Neural progenitor cell (in vitro differentiated cells): ENCODE measurements at regions not wholly inside any gene's neighbourhood (a gene's known extent, or its start where the extent isn't known, plus 50 kb on each side); places are given as distances from the start of the nearest gene placed in this dataset.

Source experiments
- DNase-seq: peaks from one replicate; pipeline ENCODE4 v3.0.0-alpha.2; 2016; ENCODE audit warnings: low spot score
- H2AFZ ChIP-seq: fragments of 200-600 bp; sonication (generic); replicated peaks from 2 replicates; pipeline ENCODE4 v1.6.1; 2016; ENCODE audit warnings: antibody characterized with exemption
- H3F3A ChIP-seq: fragments of 200-600 bp; sonication (generic); 2 replicates; pipeline ENCODE4 v1.6.1; 2016; ENCODE audit warnings: antibody characterized with exemption, low read depth
- H3K27ac ChIP-seq: fragments of 200-600 bp; sonication (generic); 2 replicates; pipeline ENCODE4 v1.5.1; 2016; ENCODE audit warnings: mild to moderate bottlenecking
- H3K27me3 ChIP-seq: fragments of 200-600 bp; sonication (generic); 2 replicates; pipeline ENCODE4 v1.6.1; 2016; ENCODE audit warnings: mild to moderate bottlenecking, moderate library complexity
- H3K36me3 ChIP-seq: fragments of 200-600 bp; sonication (generic); 2 replicates; pipeline ENCODE4 v1.5.1; 2016
- H3K4me1 ChIP-seq: fragments of 200-600 bp; sonication (generic); 2 replicates; pipeline ENCODE4 v1.6.1; 2016; ENCODE audit warnings: mixed run types
- H3K4me2 ChIP-seq: fragments of 200-600 bp; sonication (generic); 2 replicates; pipeline ENCODE4 v1.6.1; 2016
- H3K4me3 ChIP-seq: fragments of 200-600 bp; sonication (generic); 2 replicates; pipeline ENCODE4 v1.5.1; 2016
- H3K79me2 ChIP-seq: fragments of 200-600 bp; sonication (generic); 2 replicates; pipeline ENCODE4 v1.6.1; 2016; ENCODE audit warnings: low read depth
- H3K9ac ChIP-seq: fragments of 200-600 bp; sonication (generic); 2 replicates; pipeline ENCODE4 v1.6.1; 2016
- H3K9me3 ChIP-seq: fragments of 200-600 bp; sonication (generic); 2 replicates; pipeline ENCODE4 v1.5.1; 2016; ENCODE audit warnings: low read depth
- H4K20me1 ChIP-seq: fragments of 200-600 bp; sonication (generic); 2 replicates; pipeline ENCODE4 v1.6.1; 2016; ENCODE audit warnings: low read depth
- H3K27ac Mint-ChIP-seq: 3 replicates; pipeline ENCODE4 v1.8.0; 2021; ENCODE audit warnings: mixed read lengths
- H3K27me3 Mint-ChIP-seq: 2 replicates; pipeline ENCODE4 v1.8.0; 2022; ENCODE audit warnings: low read depth, mild to moderate bottlenecking, inconsistent platforms, moderate library complexity, mixed read lengths; ENCODE audit not compliant: insufficient read depth
- H3K36me3 Mint-ChIP-seq: 3 replicates; pipeline ENCODE4 v1.8.0; 2021; ENCODE audit warnings: mixed read lengths
- H3K4me1 Mint-ChIP-seq: 3 replicates; pipeline ENCODE4 v1.8.0; 2021; ENCODE audit warnings: mixed read lengths
- H3K4me3 Mint-ChIP-seq: 3 replicates; pipeline ENCODE4 v1.8.0; 2021; ENCODE audit warnings: mild to moderate bottlenecking, moderate library complexity, mixed read lengths
- H3K9me3 Mint-ChIP-seq: 3 replicates; pipeline ENCODE4 v1.8.0; 2020; ENCODE audit warnings: mixed read lengths
- CTCF ChIP-seq: fragments of 200-600 bp; sonication (generic); IDR thresholded peaks from 2 replicates; pipeline ENCODE4 v1.5.1; 2017; ENCODE audit warnings: antibody characterized with exemption, mild to moderate bottlenecking
- EZH2 ChIP-seq: fragments of 200-600 bp; sonication (generic); IDR thresholded peaks from 2 replicates; pipeline ENCODE4 v1.6.1; 2017; ENCODE audit warnings: antibody characterized with exemption, mild to moderate bottlenecking, moderate library complexity
- EZH2phosphoT487 ChIP-seq: fragments of 200-600 bp; sonication (generic); IDR thresholded peaks from 2 replicates; pipeline ENCODE4 v1.6.1; 2017; ENCODE audit warnings: antibody characterized with exemption

GRCh38 chr21:17388226-17388625, 124.6 kb upstream of the CXADR start:
- Histone ChIP-seq H3K4me2 (no peak overlapping the region), H3K9ac (no peak overlapping the region), H3K4me1 (peaks cover 11% of the 10 kb centered on the region), H3K27ac (no peak overlapping the region), H3K36me3 (no peaks in the 10 kb centered on the region), H2AFZ (peak overlapping the region; percentile 46), H3K27me3 (no peaks in the 10 kb centered on the region), H4K20me1 (no peaks in the 10 kb centered on the region), H3K9me3 (no peaks in the 10 kb centered on the region), H3F3A (peaks cover 6% of the 10 kb centered on the region), H3K4me3 (no peak overlapping the region), H3K79me2 (no peaks in the 10 kb centered on the region)
- peaks cover 9% of the 10 kb centered on the region for H3K9me3 Mint-ChIP-seq
- H3K4me3 Mint-ChIP-seq, result no peak overlapping the region
- no peak for TF ChIP-seq EZH2
- TF ChIP-seq EZH2phosphoT487, result no peak
- TF ChIP-seq CTCF, result no peak
- peaks cover 3% of the 10 kb centered on the region for H3K36me3 Mint-ChIP-seq
- peaks cover 26% of the 10 kb centered on the region for H3K4me1 Mint-ChIP-seq
- H3K27me3 Mint-ChIP-seq, result peaks cover 3% of the 10 kb centered on the region
- H3K27ac Mint-ChIP-seq, result no peak overlapping the region
- DNase-seq, result no peak

- TF ChIP-seq EZH2phosphoT487 (no peak), EZH2 (no peak), CTCF (no peak)
- Histone ChIP-seq H3K27me3 (no peaks in the 10 kb centered on the region), H3K4me3 (no peak overlapping the region), H3K9me3 (no peaks in the 10 kb centered on the region), H3K9ac (no peak overlapping the region), H2AFZ (no peak overlapping the region), H4K20me1 (no peaks in the 10 kb centered on the region), H3K4me2 (no peak overlapping the region), H3F3A (peaks cover 6% of the 10 kb centered on the region), H3K4me1 (peaks cover 19% of the 10 kb centered on the region), H3K79me2 (no peaks in the 10 kb centered on the region), H3K27ac (no peak overlapping the region), H3K36me3 (no peaks in the 10 kb centered on the region)
- Mint-ChIP-seq H3K27me3 (peaks cover 3% of the 10 kb centered on the region), H3K27ac (no peak overlapping the region), H3K4me1 (peaks cover 34% of the 10 kb centered on the region), H3K36me3 (peaks cover 3% of the 10 kb centered on the region), H3K9me3 (peaks cover 7% of the 10 kb centered on the region), H3K4me3 (no peak overlapping the region)
- DNase-seq, result no peak
Measured at GRCh38 chr21:17389311-17389710, 123.5 kb upstream of the CXADR start.

GRCh38 chr21:17390569-17390968, 122.3 kb upstream of the CXADR start:
- Histone ChIP-seq H3K27me3 (no peaks in the 10 kb centered on the region), H3K9ac (no peak overlapping the region), H3K4me2 (no peak overlapping the region), H3K36me3 (no peaks in the 10 kb centered on the region), H3K4me3 (no peak overlapping the region), H2AFZ (no peak overlapping the region), H4K20me1 (no peaks in the 10 kb centered on the region), H3K79me2 (no peaks in the 10 kb centered on the region), H3K27ac (no peak overlapping the region), H3K4me1 (peaks cover 19% of the 10 kb centered on the region), H3F3A (peaks cover 6% of the 10 kb centered on the region), H3K9me3 (no peaks in the 10 kb centered on the region)
- Mint-ChIP-seq H3K9me3 (peaks cover 4% of the 10 kb centered on the region), H3K4me3 (no peak overlapping the region), H3K4me1 (peaks cover 34% of the 10 kb centered on the region), H3K27me3 (peaks cover 2% of the 10 kb centered on the region), H3K36me3 (peaks cover 1% of the 10 kb centered on the region), H3K27ac (peak overlapping the region; percentile 29)
- DNase-seq, result no peak
- no peak for TF ChIP-seq CTCF
- TF ChIP-seq EZH2, result no peak
- no peak for TF ChIP-seq EZH2phosphoT487
